CD4-positive, alpha-beta T cell (primary cell): ENCODE measurements at regions not wholly inside any gene's neighbourhood (a gene's known extent, or its start where the extent isn't known, plus 50 kb on each side); places are given as distances from the start of the nearest gene placed in this dataset.

Source experiments
- ATAC-seq: fragments of 200-7000 bp; cut with Tn5 transposase; one replicate; pipeline ENCODE4 v1.10.0; 2022; ENCODE audit warnings: mild to moderate bottlenecking; ENCODE audit not compliant: poor library complexity
- CTCF ChIA-PET: fragments of 350-600 bp; sonication (Branson Sonifier 250); formaldehyde crosslinking; loops from one replicate; lab custom pipeline; 2021; ENCODE audit warnings: antibody characterized with exemption, inconsistent platforms; lab: Charles Lee
- POLR2A ChIA-PET: fragments of 350-600 bp; sonication (Branson Sonifier 250); formaldehyde crosslinking; loops from one replicate; lab custom pipeline; 2021; ENCODE audit warnings: antibody characterized with exemption, inconsistent platforms; lab: Charles Lee
- DNase-seq, 14 experiments: peaks; one replicate each; pipeline ENCODE4 v3.0.0-alpha.2; 2013 to 2020; ENCODE audit warnings: mixed read lengths in 2 of 14
- H3K27ac ChIP-seq, 2 donors: one replicate each; pipeline versions ENCODE4 v1.5.1 to v1.7.0; 2013; ENCODE audit warnings: low read length in 2 of 2, low read depth in 1 of 2, mild to moderate bottlenecking in 1 of 2
- H3K27me3 ChIP-seq, 2 experiments: 1 replicate in 1 of 2; 2 replicates in 1 of 2; pipeline versions ENCODE4 v1.6.1 to v1.7.0; 2013; ENCODE audit warnings: low read length in 2 of 2, control low read depth in 1 of 2, mild to moderate bottlenecking in 1 of 2, moderate library complexity in 1 of 2; ENCODE audit not compliant: insufficient read depth in 2 of 2, control insufficient read depth in 1 of 2
- H3K36me3 ChIP-seq: one replicate; pipeline ENCODE4 v1.6.1; 2013; ENCODE audit warnings: low read length, control low read depth; ENCODE audit not compliant: insufficient read depth
- H3K4me1 ChIP-seq: one replicate; pipeline ENCODE4 v1.6.1; 2013; ENCODE audit warnings: low read length, control low read depth; ENCODE audit not compliant: insufficient read depth
- H3K4me3 ChIP-seq: one replicate; pipeline ENCODE4 v1.5.1; 2013; ENCODE audit warnings: mild to moderate bottlenecking, low read length, moderate library complexity
- H3K9me3 ChIP-seq, 2 experiments: 1 replicate in 1 of 2; 2 replicates in 1 of 2; pipeline versions ENCODE4 v1.6.1 to v1.7.0; 2013; ENCODE audit warnings: low read length in 2 of 2, mild to moderate bottlenecking in 2 of 2, control low read depth in 1 of 2, moderate library complexity in 1 of 2; ENCODE audit not compliant: control insufficient read depth in 1 of 2, insufficient read depth in 1 of 2
- H3K27ac Mint-ChIP-seq: one replicate; pipeline ENCODE4 v1.8.0; 2020; ENCODE audit warnings: mixed read lengths
- H3K27me3 Mint-ChIP-seq: one replicate; pipeline ENCODE4 v1.8.0; 2021; ENCODE audit warnings: mixed read lengths
- H3K36me3 Mint-ChIP-seq: one replicate; pipeline ENCODE4 v1.8.0; 2021; ENCODE audit warnings: low read depth, mixed read lengths
- H3K4me1 Mint-ChIP-seq: one replicate; pipeline ENCODE4 v1.8.0; 2021; ENCODE audit warnings: low read depth, mixed read lengths
- H3K4me3 Mint-ChIP-seq: one replicate; pipeline ENCODE4 v1.8.0; 2020; ENCODE audit warnings: mild to moderate bottlenecking, mixed read lengths
- H3K9me3 Mint-ChIP-seq: one replicate; pipeline ENCODE4 v1.8.0; 2020; ENCODE audit warnings: mixed read lengths
- CTCF ChIP-seq: fragments of 200-600 bp; IDR thresholded peaks from one replicate; pipeline ENCODE4 v1.8.0; 2022; ENCODE audit warnings: antibody characterized with exemption, mild to moderate bottlenecking
- intact Hi-C, 2 experiments: fragments of 100-400 bp; cut with DNase I in 1 of 2; cut with micrococcal nuclease in 1 of 2; formaldehyde crosslinking; loops; one replicate each; pipeline versions ENCODE4 v1.15.1 to v1.9.0; 2023 to 2025; cut with DNase I, micrococcal nuclease

DNA sequence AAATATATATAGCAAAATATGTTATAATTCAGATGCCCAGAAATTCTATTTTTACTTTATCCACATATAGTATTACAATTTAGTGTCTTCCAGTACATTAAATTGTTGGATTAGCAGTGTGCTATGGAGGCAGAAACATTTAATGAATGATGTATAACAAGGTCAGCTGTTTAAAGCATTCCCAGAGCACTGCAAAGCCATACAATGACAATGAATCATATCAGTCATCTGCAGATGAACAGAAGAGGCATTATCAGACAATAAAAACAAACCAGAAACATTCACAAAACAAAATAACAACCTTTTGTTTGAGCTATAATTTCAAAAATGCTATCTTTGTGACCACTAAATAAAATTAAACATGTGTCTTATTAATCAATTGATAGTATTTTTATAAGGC is 524.2 kb downstream of the FAT4 start:
- Histone ChIP-seq H3K27ac (no peak overlapping the region), H3K4me3 (no peak overlapping the region), H3K4me1 (no peaks in the 10 kb centered on the region), H3K27me3 (no peaks in the 10 kb centered on the region), H3K9me3 (peaks cover 0 to 9% of the 10 kb centered on the region in 2 experiments), H3K36me3 (no peaks in the 10 kb centered on the region)
- no peak for TF ChIP-seq CTCF
- H3K4me1 Mint-ChIP-seq = no peaks in the 10 kb centered on the region
- POLR2A ChIA-PET = no interaction called here
- no peak overlapping the region for H3K4me3 Mint-ChIP-seq
- no peak overlapping the region for H3K27ac Mint-ChIP-seq
- H3K9me3 Mint-ChIP-seq = peaks cover 6% of the 10 kb centered on the region
- DNase-seq (no peak), ATAC-seq (no peak)
- intact Hi-C loops = no loop called here
- H3K36me3 Mint-ChIP-seq = no peaks in the 10 kb centered on the region
- H3K27me3 Mint-ChIP-seq = no peaks in the 10 kb centered on the region
- CTCF ChIA-PET = no interaction called here

GRCh38 chr4:125843947-125844346 is 529.2 kb downstream of the FAT4 start:
- Mint-ChIP-seq H3K27me3 (no peaks in the 10 kb centered on the region), H3K27ac (no peak overlapping the region), H3K36me3 (no peaks in the 10 kb centered on the region), H3K9me3 (peaks cover 3% of the 10 kb centered on the region), H3K4me1 (no peaks in the 10 kb centered on the region), H3K4me3 (no peak overlapping the region)
- intact Hi-C loops = no loop called here
- H3K27ac ChIP-seq = no peak overlapping the region
- DNase-seq = no peak
- H3K27me3 ChIP-seq = no peaks in the 10 kb centered on the region
- no peaks in the 10 kb centered on the region for H3K36me3 ChIP-seq
- no peaks in the 10 kb centered on the region for H3K4me1 ChIP-seq
- ChIA-PET CTCF (no interaction called here), POLR2A (no interaction called here)
- no peak for ATAC-seq
- no peaks in the 10 kb centered on the region for H3K9me3 ChIP-seq
- no peak for TF ChIP-seq CTCF
- H3K4me3 ChIP-seq = no peak overlapping the region

- Histone ChIP-seq H3K36me3 (no peaks in the 10 kb centered on the region), H3K4me3 (no peak overlapping the region), H3K27ac (no peak overlapping the region), H3K27me3 (no peaks in the 10 kb centered on the region), H3K4me1 (no peaks in the 10 kb centered on the region), H3K9me3 (peaks cover 0 to 8% of the 10 kb centered on the region in 2 experiments)
- H3K27me3 Mint-ChIP-seq = no peaks in the 10 kb centered on the region
- no peaks in the 10 kb centered on the region for H3K36me3 Mint-ChIP-seq
- no peak overlapping the region for H3K4me3 Mint-ChIP-seq
- TF ChIP-seq CTCF = no peak
- ChIA-PET POLR2A (no interaction called here), CTCF (no interaction called here)
- peaks cover 3% of the 10 kb centered on the region for H3K9me3 Mint-ChIP-seq
- ATAC-seq (no peak), DNase-seq (no peak)
- no peaks in the 10 kb centered on the region for H3K4me1 Mint-ChIP-seq
- intact Hi-C loops = no loop called here
- no peak overlapping the region for H3K27ac Mint-ChIP-seq
Observed at GRCh38 chr4:125847518-125847917, 532.8 kb downstream of the FAT4 start.
